SK-N-SH treated with all-trans-retinoic acid at 6 μM for 48 hours (cell line): ENCODE measurements at regions not wholly inside any gene's neighbourhood (a gene's known extent, or its start where the extent isn't known, plus 50 kb on each side); places are given as distances from the start of the nearest gene placed in this dataset.

Experiments
- ATAC-seq: fragments of 200-7000 bp; cut with Tn5 transposase; 3 replicates; pipeline ENCODE4 v1.9.1; 2020; ENCODE audit warnings: mild to moderate bottlenecking, moderate library complexity
- BACH2 ChIP-seq: fragments of 250-450 bp; sonication (Bioruptor Pico); IDR thresholded peaks from 2 replicates; pipeline ENCODE4 v1.9.0; 2021; ENCODE audit warnings: mild to moderate bottlenecking, borderline replicate concordance
- CREB5 ChIP-seq: fragments of 250-450 bp; sonication (Bioruptor Pico); IDR thresholded peaks from 2 replicates; pipeline ENCODE4 v1.5.1; 2020; ENCODE audit warnings: low read depth, mild to moderate bottlenecking, moderate library complexity
- CSDC2 ChIP-seq: fragments of 250-450 bp; sonication (Bioruptor Pico); IDR thresholded peaks from 2 replicates; pipeline ENCODE4 v1.5.0; 2020; ENCODE audit warnings: mild to moderate bottlenecking, moderate library complexity
- CSRNP3 ChIP-seq: fragments of 250-450 bp; sonication (Bioruptor Pico); IDR thresholded peaks from 2 replicates; pipeline ENCODE4 v1.5.1; 2021; ENCODE audit warnings: mild to moderate bottlenecking, moderate library complexity
- ESRRG ChIP-seq: fragments of 250-450 bp; sonication (Bioruptor Pico); IDR thresholded peaks from 2 replicates; pipeline ENCODE4 v1.6.1; 2021; ENCODE audit warnings: mild to moderate bottlenecking
- GLIS3 ChIP-seq: fragments of 250-450 bp; sonication (Bioruptor Pico); IDR thresholded peaks from 2 replicates; pipeline ENCODE4 v1.5.0; 2020; ENCODE audit warnings: mild to moderate bottlenecking, moderate library complexity
- OSR1 ChIP-seq: fragments of 250-450 bp; sonication (Bioruptor Pico); IDR thresholded peaks from 2 replicates; pipeline ENCODE4 v1.8.0; 2022; ENCODE audit warnings: moderate library complexity, mild to moderate bottlenecking, inconsistent platforms
- POU6F1 ChIP-seq: fragments of 250-450 bp; sonication (Bioruptor Pico); IDR thresholded peaks from 2 replicates; pipeline ENCODE4 v1.8.0; 2021; ENCODE audit warnings: low read depth, mild to moderate bottlenecking, moderate library complexity, borderline replicate concordance
- PPARA ChIP-seq: fragments of 250-450 bp; sonication (Bioruptor Pico); IDR thresholded peaks from 2 replicates; pipeline ENCODE4 v1.5.0; 2020; ENCODE audit warnings: mild to moderate bottlenecking, borderline replicate concordance
- RARB ChIP-seq: fragments of 250-450 bp; sonication (Bioruptor Pico); IDR thresholded peaks from 2 replicates; pipeline ENCODE4 v1.8.0; 2021; ENCODE audit warnings: mild to moderate bottlenecking, moderate library complexity
- SNAI2 ChIP-seq: fragments of 250-450 bp; sonication (Bioruptor Pico); IDR thresholded peaks from 2 replicates; pipeline ENCODE4 v1.5.0; 2020; ENCODE audit warnings: mild to moderate bottlenecking, moderate library complexity
- TCF4 ChIP-seq: fragments of 250-450 bp; sonication (Bioruptor Pico); IDR thresholded peaks from 2 replicates; pipeline ENCODE4 v1.8.0; 2021; ENCODE audit warnings: mild to moderate bottlenecking, moderate library complexity, borderline replicate concordance
- TOX ChIP-seq: fragments of 250-450 bp; sonication (Bioruptor Pico); IDR thresholded peaks from 2 replicates; pipeline ENCODE4 v1.8.0; 2021; ENCODE audit warnings: mild to moderate bottlenecking, moderate library complexity, borderline replicate concordance
- TSHZ2 ChIP-seq: fragments of 250-450 bp; sonication (Bioruptor Pico); IDR thresholded peaks from 2 replicates; pipeline ENCODE4 v1.5.0; 2020; ENCODE audit warnings: mild to moderate bottlenecking, moderate library complexity
- ZC3H10 ChIP-seq: fragments of 250-450 bp; sonication (Bioruptor Pico); IDR thresholded peaks from 2 replicates; pipeline ENCODE4 v1.5.1; 2021; ENCODE audit warnings: mild to moderate bottlenecking, moderate library complexity
- ZFP3 ChIP-seq: fragments of 250-450 bp; sonication (Bioruptor Pico); IDR thresholded peaks from 2 replicates; pipeline ENCODE4 v1.5.0; 2020; ENCODE audit warnings: mild to moderate bottlenecking, moderate library complexity
- ZFP30 ChIP-seq: fragments of 450-650 bp; formaldehyde crosslinking; IDR thresholded peaks from 2 replicates; pipeline ENCODE4 v1.5.0; 2022; ENCODE audit warnings: mild to moderate bottlenecking, moderate library complexity
- ZNF565 ChIP-seq: fragments of 450-650 bp; formaldehyde crosslinking; conservative IDR thresholded peaks from 2 replicates; pipeline ENCODE4 v1.5.0; 2020; ENCODE audit warnings: low read depth, mild to moderate bottlenecking, moderate library complexity
- ZNF70 ChIP-seq: fragments of 450-650 bp; formaldehyde crosslinking; IDR thresholded peaks from 2 replicates; pipeline ENCODE4 v1.5.0; 2020; ENCODE audit warnings: mild to moderate bottlenecking, moderate library complexity
- ZNF8 ChIP-seq: fragments of 450-650 bp; formaldehyde crosslinking; IDR thresholded peaks from 2 replicates; pipeline ENCODE4 v1.5.0; 2020; ENCODE audit warnings: mild to moderate bottlenecking, moderate library complexity

GRCh38 chr16:35565626-35566025 is 2106.2 kb downstream of the TP53TG3F start (continued):
- TF ChIP-seq CSRNP3 (CRISPR knock-in tag) (no peak), TSHZ2 (no peak), TOX (CRISPR knock-in tag) (no peak), ESRRG (CRISPR knock-in tag) (no peak), ZC3H10 (CRISPR knock-in tag) (no peak), ZNF8 (CRISPR knock-in tag) (no peak), TCF4 (CRISPR knock-in tag) (no peak)

- no peak for ATAC-seq
- TF ChIP-seq ZNF565 (CRISPR knock-in tag) (no peak), BACH2 (CRISPR knock-in tag) (no peak)
Measured at GRCh38 chr16:35569413-35569812, 2110.0 kb downstream of the TP53TG3F start.

- no peak for TF ChIP-seq CSDC2
- TF ChIP-seq TSHZ2, result no peak
- no peak for TF ChIP-seq GLIS3 (CRISPR knock-in tag)
- no peak for TF ChIP-seq PPARA (CRISPR knock-in tag)
- no peak for TF ChIP-seq ZNF565 (CRISPR knock-in tag)
- no peak for TF ChIP-seq TOX (CRISPR knock-in tag)
- TF ChIP-seq ZFP3, result no peak
- no peak for TF ChIP-seq OSR1 (CRISPR knock-in tag)
- TF ChIP-seq ZFP30 (CRISPR knock-in tag), result no peak
- no peak for TF ChIP-seq POU6F1 (CRISPR knock-in tag)
- TF ChIP-seq, all 23 proteins: peak for 0
- no peak for ATAC-seq
Measured at GRCh38 chr16:35570946-35571345, 2111.5 kb downstream of the TP53TG3F start.

GRCh38 chr16:35572186-35572585 is 2112.8 kb downstream of the TP53TG3F start:
- no peak for ATAC-seq
- TF ChIP-seq GLIS3 (CRISPR knock-in tag) (no peak), CREB5 (CRISPR knock-in tag) (no peak), OSR1 (CRISPR knock-in tag) (no peak), ZNF70 (no peak), ZNF8 (CRISPR knock-in tag) (no peak), SNAI2 (no peak), ZC3H10 (CRISPR knock-in tag) (no peak), POU6F1 (CRISPR knock-in tag) (no peak), RARB (CRISPR knock-in tag) (no peak), ESRRG (CRISPR knock-in tag) (no peak), PPARA (CRISPR knock-in tag) (no peak), ZNF565 (CRISPR knock-in tag) (no peak), CSRNP3 (CRISPR knock-in tag) (no peak), TOX (CRISPR knock-in tag) (no peak)
